IMR-90 (cell line): ENCODE measurements at regions not wholly inside any gene's neighbourhood (a gene's known extent, or its start where the extent isn't known, plus 50 kb on each side); places are given as distances from the start of the nearest gene placed in this dataset.

Source experiments
- ATAC-seq: fragments of 200-7000 bp; cut with Tn5 transposase; 2 replicates; pipeline ENCODE4 v1.9.1; 2020; ENCODE audit warnings: low read depth, mild to moderate bottlenecking, moderate library complexity
- BruUV-seq: library from RNA; stranded (reverse); fragments of 400-500 nt; replicated peaks from 2 replicates; lab custom pipeline; 2021; lab: Mats Ljungman, UMichigan
- CTCF ChIA-PET: fragments of 300-600 bp; formaldehyde crosslinking; extraction: SDS; loops from one replicate; lab custom pipeline; 2021; ENCODE audit warnings: antibody characterized with exemption; lab: Yijun Ruan, JAX
- POLR2A ChIA-PET: fragments of 300-600 bp; sonication (Branson Sonifier 250); formaldehyde crosslinking; loops from one replicate; lab custom pipeline; 2022; ENCODE audit warnings: antibody characterized with exemption; ENCODE audit not compliant: unreplicated experiment; lab: Charles Lee
- DNase-seq: peaks from one replicate; pipeline ENCODE4 v3.0.0; 2013
- H2AFZ ChIP-seq: replicated peaks from 2 replicates; pipeline ENCODE3; 2013; ENCODE audit warnings: low read length, mild to moderate bottlenecking; ENCODE audit not compliant: poor library complexity
- H2AK5ac ChIP-seq: 2 replicates; pipeline ENCODE4 v1.6.1; 2013; ENCODE audit warnings: low read depth, low read length, inconsistent platforms
- H2AK9ac ChIP-seq: replicated peaks from 2 replicates; pipeline ENCODE3; 2013; ENCODE audit warnings: mild to moderate bottlenecking, low read depth, low read length, moderate library complexity; ENCODE audit not compliant: poor library complexity
- H2BK120ac ChIP-seq: 2 replicates; pipeline ENCODE4 v1.6.1; 2013; ENCODE audit warnings: low read depth, low read length, inconsistent platforms
- H2BK15ac ChIP-seq: 3 replicates; pipeline ENCODE4 v1.6.1; 2013; ENCODE audit warnings: low read depth, low read length, inconsistent platforms
- H2BK20ac ChIP-seq: 2 replicates; pipeline ENCODE4 v1.6.1; 2013; ENCODE audit warnings: low read depth, mild to moderate bottlenecking, inconsistent platforms, low read length, moderate library complexity
- H2BK5ac ChIP-seq: 2 replicates; pipeline ENCODE4 v1.6.1; 2013; ENCODE audit warnings: mild to moderate bottlenecking, low read depth, low read length, inconsistent platforms; ENCODE audit not compliant: poor library complexity, severe bottlenecking
- H3K14ac ChIP-seq: replicated peaks from 2 replicates; pipeline ENCODE4 v1.6.1; 2013; ENCODE audit warnings: low read depth, low read length, inconsistent platforms
- H3K18ac ChIP-seq: 2 replicates; pipeline ENCODE4 v1.6.1; 2013; ENCODE audit warnings: low read depth, low read length, control low read depth
- H3K23ac ChIP-seq: 2 replicates; pipeline ENCODE4 v1.6.1; 2013; ENCODE audit warnings: low read depth, low read length, inconsistent platforms
- H3K27ac ChIP-seq: 2 replicates; pipeline ENCODE4 v1.5.1; 2013; ENCODE audit warnings: mild to moderate bottlenecking, control low read depth, low read length; ENCODE audit not compliant: insufficient read depth
- H3K27me3 ChIP-seq: 2 replicates; pipeline ENCODE4 v1.6.1; 2013; ENCODE audit warnings: low read length; ENCODE audit not compliant: control insufficient read depth, insufficient read depth
- H3K36me3 ChIP-seq: 2 replicates; pipeline ENCODE4 v1.6.1; 2013; ENCODE audit warnings: low read length, mixed read lengths; ENCODE audit not compliant: control insufficient read depth, insufficient read depth
- H3K4ac ChIP-seq: 2 replicates; pipeline ENCODE4 v1.6.1; 2013; ENCODE audit warnings: low read depth, low read length, inconsistent platforms
- H3K4me1 ChIP-seq: 2 replicates; pipeline ENCODE4 v1.6.1; 2013; ENCODE audit warnings: low read length, mixed read lengths; ENCODE audit not compliant: control insufficient read depth, insufficient read depth
- H3K4me2 ChIP-seq: 2 replicates; pipeline ENCODE4 v1.6.1; 2013; ENCODE audit warnings: low read depth, mild to moderate bottlenecking, control low read depth, low read length, moderate library complexity
- H3K4me3 ChIP-seq: 2 replicates; pipeline ENCODE4 v1.5.1; 2013; ENCODE audit warnings: low read depth, mild to moderate bottlenecking, control low read depth, low read length, moderate library complexity; ENCODE audit not compliant: insufficient read depth
- H3K56ac ChIP-seq: 2 replicates; pipeline ENCODE4 v1.6.1; 2013; ENCODE audit warnings: low read length, inconsistent platforms; ENCODE audit not compliant: insufficient read depth; ENCODE audit errors: extremely low read depth
- H3K79me1 ChIP-seq, 2 experiments: 2 replicates each; pipeline ENCODE4 v1.6.1; 2013; ENCODE audit warnings: low read length in 2 of 2, inconsistent platforms in 1 of 2, low read depth in 1 of 2
- H3K9ac ChIP-seq: 2 replicates; pipeline ENCODE4 v1.6.1; 2013; ENCODE audit warnings: low read depth, low read length, control low read depth
- H3K9me1 ChIP-seq: 2 replicates; pipeline ENCODE4 v1.6.1; 2013; ENCODE audit warnings: low read length, inconsistent platforms; ENCODE audit not compliant: insufficient read depth
- H3K9me3 ChIP-seq: 2 replicates; pipeline ENCODE4 v1.6.1; 2013; ENCODE audit warnings: low read length; ENCODE audit not compliant: control insufficient read depth, insufficient read depth
- H4K20me1 ChIP-seq: 2 replicates; pipeline ENCODE4 v1.6.1; 2013; ENCODE audit warnings: low read length, inconsistent platforms; ENCODE audit not compliant: insufficient read depth
- H4K5ac ChIP-seq: 2 replicates; pipeline ENCODE4 v1.6.1; 2013; ENCODE audit warnings: mild to moderate bottlenecking, low read depth, low read length, control low read depth
- H4K8ac ChIP-seq, 2 experiments: 2 replicates each; pipeline ENCODE4 v1.6.1; 2013; ENCODE audit warnings: low read depth in 2 of 2, low read length in 2 of 2, control low read depth in 1 of 2, inconsistent platforms in 1 of 2
- H4K91ac ChIP-seq: 2 replicates; pipeline ENCODE4 v1.6.1; 2013; ENCODE audit warnings: low read depth, low read length, inconsistent platforms; ENCODE audit not compliant: insufficient read depth
- BHLHE40 ChIP-seq: fragments of 150-350 bp; IDR thresholded peaks from 2 replicates; pipeline ENCODE4 v1.6.1; 2016; ENCODE audit warnings: mild to moderate bottlenecking, low read depth, low read length
- CEBPB ChIP-seq: IDR thresholded peaks from 2 replicates; pipeline ENCODE4 v1.6.1; 2012; ENCODE audit warnings: low read depth, low read length, improper control_type of control experiment
- CHD1 ChIP-seq: IDR thresholded peaks from 2 replicates; pipeline ENCODE4 v1.6.1; 2012; ENCODE audit warnings: low read depth, low read length, improper control_type of control experiment
- ELK1 ChIP-seq: fragments of 150-350 bp; IDR thresholded peaks from 2 replicates; pipeline ENCODE4 v1.6.1; 2016; ENCODE audit warnings: low read depth, mild to moderate bottlenecking, low read length, moderate library complexity, borderline replicate concordance
- FOS ChIP-seq: fragments of 150-350 bp; IDR thresholded peaks from 2 replicates; pipeline ENCODE4 v1.6.1; 2016; ENCODE audit warnings: low read depth, low read length
- MAFK ChIP-seq: IDR thresholded peaks from 2 replicates; pipeline ENCODE4 v1.6.1; 2012; ENCODE audit warnings: low read depth, low read length, improper control_type of control experiment
- MAZ ChIP-seq: IDR thresholded peaks from 2 replicates; pipeline ENCODE4 v1.6.1; 2012; ENCODE audit warnings: low read depth, mild to moderate bottlenecking, low read length, improper control_type of control experiment, moderate library complexity, borderline replicate concordance
- MXI1 ChIP-seq: IDR thresholded peaks from 2 replicates; pipeline ENCODE4 v1.6.1; 2012; ENCODE audit warnings: low read depth, mild to moderate bottlenecking, low read length, moderate library complexity, borderline replicate concordance
- NFE2L2 ChIP-seq: fragments of 150-350 bp; IDR thresholded peaks from 2 replicates; pipeline ENCODE4 v1.6.1; 2016; ENCODE audit warnings: low read depth, mild to moderate bottlenecking, low read length
- POLR2A ChIP-seq: IDR thresholded peaks from 2 replicates; pipeline ENCODE4 v1.6.1; 2012; ENCODE audit warnings: mild to moderate bottlenecking, low read depth, low read length
- RAD21 ChIP-seq: IDR thresholded peaks from 2 replicates; pipeline ENCODE4 v1.6.1; 2012; ENCODE audit warnings: low read length, improper control_type of control experiment
- RCOR1 ChIP-seq: IDR thresholded peaks from 2 replicates; pipeline ENCODE4 v1.6.1; 2012; ENCODE audit warnings: mild to moderate bottlenecking, low read length, improper control_type of control experiment; ENCODE audit not compliant: insufficient replicate concordance
- RFX5 ChIP-seq: IDR thresholded peaks from 2 replicates; pipeline ENCODE4 v1.8.0; 2012; ENCODE audit warnings: low read depth, mild to moderate bottlenecking, low read length, moderate library complexity
- SMC3 ChIP-seq: fragments of 150-350 bp; IDR thresholded peaks from 2 replicates; pipeline ENCODE4 v1.6.1; 2016; ENCODE audit warnings: low read depth, mild to moderate bottlenecking, antibody characterized with exemption, low read length, moderate library complexity
- WGBS, 2 experiments: methylation state at CpG; one replicate each; pipeline versions ENCODE4 v1.1.5 to v1.1.7; 2013; ENCODE audit warnings: missing lambda C conversion rate in 2 of 2; ENCODE audit not compliant: insufficient read length in 1 of 2; ENCODE audit errors: extremely low coverage in 2 of 2; 5-methylcytosine and 5-hydroxymethylcytosine counted together
- dilution Hi-C: fragments of 300-500 bp; cut with HindIII; formaldehyde crosslinking; loops from one replicate; pipeline ENCODE4 v1.14.3; 2018; ENCODE audit warnings: low sequenced_read_pairs; ENCODE audit not compliant: unreplicated experiment
- in situ Hi-C: fragments of 300-500 bp; cut with MboI; formaldehyde crosslinking; loops from 3 replicates; pipeline ENCODE4 v1.14.3; 2019; ENCODE audit warnings: low sequenced_read_pairs, inconsistent platforms, mixed read lengths
- intact Hi-C: fragments of 100-400 bp; cut with micrococcal nuclease; formaldehyde crosslinking; loops from 2 replicates; pipeline ENCODE4 v1.10.0; 2022
- TF ChIP-seq, protein P1 (sequence below): fragments of 150-350 bp; IDR thresholded peaks from 2 replicates; pipeline ENCODE4 v1.6.1; 2017; ENCODE audit warnings: mild to moderate bottlenecking, antibody characterized with exemption, low read length, low read depth
- TF ChIP-seq, protein P2 (sequence below): conservative IDR thresholded peaks from 2 replicates; pipeline ENCODE4 v1.5.1; 2012; ENCODE audit warnings: mild to moderate bottlenecking, low read depth, low read length, improper control_type of control experiment

- H3K14ac ChIP-seq: no peak overlapping the region
- TF ChIP-seq CEBPB (no peak), RFX5 (no peak), NFE2L2 (no peak), BHLHE40 (no peak), ELK1 (no peak), MXI1 (no peak), CHD1 (no peak), FOS (no peak), POLR2A (no peak), SMC3 (no peak), MAFK (no peak), RAD21 (no peak), RCOR1 (no peak), MAZ (no peak)
- TF ChIP-seq, protein P1, sequence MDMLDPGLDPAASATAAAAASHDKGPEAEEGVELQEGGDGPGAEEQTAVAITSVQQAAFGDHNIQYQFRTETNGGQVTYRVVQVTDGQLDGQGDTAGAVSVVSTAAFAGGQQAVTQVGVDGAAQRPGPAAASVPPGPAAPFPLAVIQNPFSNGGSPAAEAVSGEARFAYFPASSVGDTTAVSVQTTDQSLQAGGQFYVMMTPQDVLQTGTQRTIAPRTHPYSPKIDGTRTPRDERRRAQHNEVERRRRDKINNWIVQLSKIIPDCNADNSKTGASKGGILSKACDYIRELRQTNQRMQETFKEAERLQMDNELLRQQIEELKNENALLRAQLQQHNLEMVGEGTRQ: no peak
- TF ChIP-seq, protein P2, sequence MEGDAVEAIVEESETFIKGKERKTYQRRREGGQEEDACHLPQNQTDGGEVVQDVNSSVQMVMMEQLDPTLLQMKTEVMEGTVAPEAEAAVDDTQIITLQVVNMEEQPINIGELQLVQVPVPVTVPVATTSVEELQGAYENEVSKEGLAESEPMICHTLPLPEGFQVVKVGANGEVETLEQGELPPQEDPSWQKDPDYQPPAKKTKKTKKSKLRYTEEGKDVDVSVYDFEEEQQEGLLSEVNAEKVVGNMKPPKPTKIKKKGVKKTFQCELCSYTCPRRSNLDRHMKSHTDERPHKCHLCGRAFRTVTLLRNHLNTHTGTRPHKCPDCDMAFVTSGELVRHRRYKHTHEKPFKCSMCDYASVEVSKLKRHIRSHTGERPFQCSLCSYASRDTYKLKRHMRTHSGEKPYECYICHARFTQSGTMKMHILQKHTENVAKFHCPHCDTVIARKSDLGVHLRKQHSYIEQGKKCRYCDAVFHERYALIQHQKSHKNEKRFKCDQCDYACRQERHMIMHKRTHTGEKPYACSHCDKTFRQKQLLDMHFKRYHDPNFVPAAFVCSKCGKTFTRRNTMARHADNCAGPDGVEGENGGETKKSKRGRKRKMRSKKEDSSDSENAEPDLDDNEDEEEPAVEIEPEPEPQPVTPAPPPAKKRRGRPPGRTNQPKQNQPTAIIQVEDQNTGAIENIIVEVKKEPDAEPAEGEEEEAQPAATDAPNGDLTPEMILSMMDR: no peak
- 88% methylated on average over 1 of the region's 2 CpGs; no CpG with 5 or more reads in 1 of the 2 experiments for WGBS, 2 experiments
- H3K23ac ChIP-seq: no peak overlapping the region
- no peak overlapping the region; the same call in 1 of the 2 replicates for H3K18ac ChIP-seq
- H3K27me3 ChIP-seq: no peaks in the 10 kb centered on the region
- no peak overlapping the region for H2BK15ac ChIP-seq
- dilution Hi-C loops: no loop called here
- no peak overlapping the region for H3K27ac ChIP-seq
- no TSS peak for BruUV-seq
- intact Hi-C loops: no loop called here
- H4K20me1 ChIP-seq: no peaks in the 10 kb centered on the region
- H4K5ac ChIP-seq: no peak overlapping the region
- no peaks in the 10 kb centered on the region for H3K36me3 ChIP-seq
- POLR2A ChIA-PET: no interaction called here
- H3K9ac ChIP-seq: no peak overlapping the region
- H4K8ac ChIP-seq: no peak overlapping the region
- H2AFZ ChIP-seq: no peak overlapping the region
- H3K56ac ChIP-seq: no peak overlapping the region
- H2BK5ac ChIP-seq: no peak overlapping the region
- no peaks in the 10 kb centered on the region for H3K79me1 ChIP-seq
- H2AK9ac ChIP-seq: no peak overlapping the region
- no peak for ATAC-seq
- no peak overlapping the region for H2BK20ac ChIP-seq
- DNase-seq: no peak
- in situ Hi-C loops: no loop called here
- H3K9me1 ChIP-seq: peaks cover 6% of the 10 kb centered on the region
- no peak overlapping the region; the same call in 1 of the 2 replicates for H2AK5ac ChIP-seq
- H3K4me2 ChIP-seq: no peak overlapping the region
- peak overlapping the region; percentile 9; the same call in 1 of the 2 replicates for H2BK120ac ChIP-seq
- H3K4me1 ChIP-seq: peaks cover 9% of the 10 kb centered on the region
- CTCF ChIA-PET: interaction anchor here (0.9 kb wide), 1 partner anchor 10 kb away, joined by 3 read pairs; no protein-coding TSS in a partner anchor
- no peak overlapping the region for H3K4me3 ChIP-seq
- H4K91ac ChIP-seq: no peak overlapping the region
- no peak overlapping the region for H3K4ac ChIP-seq
- no peaks in the 10 kb centered on the region for H3K9me3 ChIP-seq
Measured at GRCh38 chr14:61196034-61196433, 85.1 kb downstream of the TMEM30B start.
